HepG2 (cell line): ENCODE measurements at regions not wholly inside any gene's neighbourhood (a gene's known extent, or its start where the extent isn't known, plus 50 kb on each side); places are given as distances from the start of the nearest gene placed in this dataset.

Source experiments
- E2F1 ChIP-seq: sonication (generic); formaldehyde crosslinking; IDR thresholded peaks from 2 replicates; pipeline ENCODE4 v1.5.0; 2020; ENCODE audit warnings: missing genetic modification reagents
- KDM5A ChIP-seq: fragments of 200-600 bp; sonication (generic); IDR thresholded peaks from 2 replicates; pipeline ENCODE4 v1.7.0; 2018; ENCODE audit warnings: antibody characterized with exemption, mild to moderate bottlenecking, low read length, borderline replicate concordance
- POLR2AphosphoS5 ChIP-seq: IDR thresholded peaks from 2 replicates; pipeline ENCODE4 v1.6.1; 2012; ENCODE audit warnings: low read depth, low read length
- ZNF121 ChIP-seq: sonication (generic); formaldehyde crosslinking; IDR thresholded peaks from 2 replicates; pipeline ENCODE4 v1.5.0; 2020; ENCODE audit warnings: mild to moderate bottlenecking, missing genetic modification reagents
- ZZZ3 ChIP-seq: sonication (generic); formaldehyde crosslinking; IDR thresholded peaks from 2 replicates; pipeline ENCODE4 v1.4.0; 2020; ENCODE audit warnings: missing genetic modification reagents, mild to moderate bottlenecking, borderline replicate concordance

GRCh38 chr4:106471151-106471550 lies 102.6 kb upstream of the GIMD1 start:
- TF ChIP-seq ZNF121 (no peak), POLR2AphosphoS5 (no peak), ZZZ3 (no peak), E2F1 (no peak), KDM5A (no peak)
